ENCODE measurements at regions not wholly inside any gene's neighbourhood (a gene's known extent, or its start where the extent isn't known, plus 50 kb on each side); places are given as distances from the start of the nearest gene placed in this dataset.

DNA sequence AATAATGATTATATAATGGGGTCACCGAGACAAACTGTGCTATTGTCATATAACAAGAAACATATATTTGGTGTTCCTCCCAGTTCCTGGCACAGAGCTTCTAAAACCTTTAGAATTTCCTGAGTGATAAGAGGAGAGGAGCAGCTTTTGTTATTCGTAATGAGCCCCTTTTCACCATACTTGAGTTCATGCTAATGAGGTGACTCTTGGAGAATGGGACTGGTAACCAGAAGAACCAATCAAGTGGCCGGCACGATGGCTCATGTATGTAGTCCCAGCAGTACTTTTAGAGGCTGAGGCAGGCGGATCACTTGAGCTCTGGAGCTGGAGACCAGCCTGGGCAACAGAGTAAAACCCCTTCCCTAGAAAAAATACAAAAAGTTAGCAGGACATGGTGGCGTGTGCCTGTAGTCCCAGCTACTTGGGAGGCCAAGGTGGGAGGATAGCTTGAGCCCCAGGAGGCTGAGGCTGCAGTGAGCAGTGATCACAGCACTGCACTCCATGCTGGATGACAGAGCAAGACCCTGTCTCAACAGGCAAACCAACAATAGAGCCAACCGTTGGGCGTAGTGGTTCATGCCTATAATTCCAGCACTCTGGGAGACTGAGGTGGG is 62.7 kb upstream of the FTH1 start:
- no peak for DNase-seq (ENCODE audit: low read depth)

- DNase-seq (ENCODE audit: low read depth) = no peak
Observed at GRCh38 chr11:62026739-62027370, 59.4 kb upstream of the FTH1 start.

GRCh38 chr11:62025487-62026105 is 58.2 kb upstream of the FTH1 start:
- peak; percentile 82 for DNase-seq (ENCODE audit: low read depth)

DNA sequence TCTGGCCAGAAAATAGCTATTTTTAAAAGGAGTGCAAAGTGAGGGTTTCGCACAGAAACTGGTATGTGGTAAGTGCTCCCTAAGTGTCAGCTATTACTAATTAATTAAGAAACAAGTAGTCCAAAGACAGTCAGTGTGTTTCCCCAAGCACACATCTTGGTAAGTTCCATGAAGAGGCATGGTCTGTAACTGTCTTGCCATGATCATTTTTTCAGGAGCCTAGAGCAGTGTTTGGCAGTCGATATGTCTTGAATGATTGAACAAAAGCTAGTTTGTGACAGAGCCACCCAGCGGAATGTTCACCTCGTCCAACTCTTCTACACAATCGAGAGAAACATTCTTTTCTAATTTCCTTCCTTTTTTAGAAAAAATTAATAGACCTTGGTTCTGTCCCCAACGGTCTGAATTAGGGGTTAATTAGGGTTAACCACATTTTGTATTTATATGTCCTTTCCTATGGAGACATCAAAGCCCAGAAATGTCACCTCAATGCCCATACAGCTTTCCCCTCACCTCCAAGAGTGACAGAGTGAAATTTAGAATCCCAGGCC is 57.6 kb upstream of the FTH1 start:
- no peak for DNase-seq (ENCODE audit: low read depth)

- no peak for DNase-seq (ENCODE audit: low read depth)
Observed at GRCh38 chr11:62022211-62022610, 54.8 kb upstream of the FTH1 start.

- DNase-seq (ENCODE audit: low read depth) = peak; percentile 38
Observed at GRCh38 chr11:62020661-62021060, 53.2 kb upstream of the FTH1 start.

- no peak for DNase-seq (ENCODE audit: low read depth)
Observed at GRCh38 chr11:62018981-62019664, 51.7 kb upstream of the FTH1 start.

GRCh38 chr11:62017878-62018655 is 50.6 kb upstream of the FTH1 start:
- DNase-seq (ENCODE audit: low read depth) = no peak

All from ELR (cell line).